GM23338 (cell line): ENCODE measurements at regions not wholly inside any gene's neighbourhood (a gene's known extent, or its start where the extent isn't known, plus 50 kb on each side); places are given as distances from the start of the nearest gene placed in this dataset.
A peak's percentile ranks its signal among the peaks of the same experiment; 100 is the strongest.

Experiments
- ATAC-seq: fragments of 200-7000 bp; cut with Tn5 transposase; 3 replicates; pipeline ENCODE4 v1.9.1; 2020
- DNase-seq: peaks from one replicate; pipeline ENCODE4 v3.0.0-alpha.2; 2015; ENCODE audit warnings: low spot score
- H2AFZ ChIP-seq: fragments of 200-600 bp; sonication (generic); 2 replicates; pipeline ENCODE4 v1.8.0; 2016; ENCODE audit warnings: antibody characterized with exemption, mild to moderate bottlenecking, moderate library complexity
- H3F3A ChIP-seq: fragments of 200-600 bp; sonication (generic); replicated peaks from 2 replicates; pipeline ENCODE4 v1.8.0; 2017; ENCODE audit warnings: antibody characterized with exemption, mixed run types, low read depth
- H3K27ac ChIP-seq: fragments of 200-600 bp; sonication (generic); 2 replicates; pipeline ENCODE4 v1.6.1; 2016; ENCODE audit warnings: low read depth
- H3K27me3 ChIP-seq: fragments of 200-600 bp; sonication (generic); 2 replicates; pipeline ENCODE4 v1.8.0; 2016; ENCODE audit warnings: mild to moderate bottlenecking, mixed run types, moderate library complexity; ENCODE audit not compliant: insufficient read depth
- H3K36me3 ChIP-seq: fragments of 200-600 bp; sonication (generic); 2 replicates; pipeline ENCODE4 v1.8.0; 2016; ENCODE audit warnings: mild to moderate bottlenecking; ENCODE audit not compliant: insufficient read depth
- H3K4me1 ChIP-seq: fragments of 200-600 bp; sonication (generic); 2 replicates; pipeline ENCODE4 v1.8.0; 2016; ENCODE audit warnings: mild to moderate bottlenecking, moderate library complexity; ENCODE audit not compliant: insufficient read depth
- H3K4me2 ChIP-seq: fragments of 200-600 bp; sonication (generic); 2 replicates; pipeline ENCODE4 v1.7.1; 2017; ENCODE audit warnings: mixed run types
- H3K4me3 ChIP-seq: fragments of 200-600 bp; sonication (generic); 2 replicates; pipeline ENCODE4 v1.6.1; 2016; ENCODE audit warnings: mixed run types
- H3K79me2 ChIP-seq: fragments of 200-600 bp; sonication (generic); replicated peaks from 2 replicates; pipeline ENCODE4 v1.8.0; 2017; ENCODE audit warnings: mild to moderate bottlenecking; ENCODE audit not compliant: insufficient read depth
- H3K9me2 ChIP-seq: fragments of 200-600 bp; sonication (generic); 2 replicates; pipeline ENCODE4 v1.8.0; 2017; ENCODE audit not compliant: insufficient read depth
- H4K20me1 ChIP-seq: fragments of 200-600 bp; sonication (generic); replicated peaks from 2 replicates; pipeline ENCODE4 v1.8.0; 2017; ENCODE audit warnings: mild to moderate bottlenecking; ENCODE audit not compliant: insufficient read depth
- H3K27ac Mint-ChIP-seq: 2 replicates; pipeline ENCODE4 v1.8.0; 2020; ENCODE audit warnings: inconsistent platforms, mild to moderate bottlenecking, moderate library complexity, mixed read lengths
- H3K27me3 Mint-ChIP-seq: 3 replicates; pipeline ENCODE4 v1.8.0; 2022; ENCODE audit warnings: low read depth, mild to moderate bottlenecking, moderate library complexity, mixed read lengths, inconsistent platforms; ENCODE audit not compliant: insufficient read depth, poor library complexity
- H3K36me3 Mint-ChIP-seq: 3 replicates; pipeline ENCODE4 v1.8.0; 2021; ENCODE audit warnings: low read depth, mild to moderate bottlenecking, inconsistent platforms, moderate library complexity, mixed read lengths
- H3K4me1 Mint-ChIP-seq: 3 replicates; pipeline ENCODE4 v1.8.0; 2020; ENCODE audit warnings: mild to moderate bottlenecking, inconsistent platforms, mixed read lengths
- H3K4me3 Mint-ChIP-seq: 3 replicates; pipeline ENCODE4 v1.8.0; 2021; ENCODE audit warnings: moderate library complexity, mild to moderate bottlenecking, inconsistent platforms, mixed read lengths
- H3K9me3 Mint-ChIP-seq: 3 replicates; pipeline ENCODE4 v1.8.0; 2020; ENCODE audit warnings: moderate library complexity, mild to moderate bottlenecking, inconsistent platforms, mixed read lengths
- EZH2 ChIP-seq: fragments of 200-600 bp; sonication (generic); IDR thresholded peaks from one replicate; pipeline ENCODE4 v1.8.0; 2017; ENCODE audit warnings: antibody characterized with exemption, mild to moderate bottlenecking, low read depth; ENCODE audit not compliant: unreplicated experiment
- EZH2phosphoT487 ChIP-seq: fragments of 200-600 bp; sonication (generic); IDR thresholded peaks from one replicate; pipeline ENCODE4 v1.8.1; 2018; ENCODE audit warnings: antibody characterized with exemption; ENCODE audit not compliant: unreplicated experiment
- NANOG ChIP-seq: IDR thresholded peaks from 2 replicates; pipeline ENCODE4 v1.6.1; 2016; ENCODE audit warnings: antibody characterized with exemption, borderline replicate concordance
- ZNF114 ChIP-seq: fragments of 250-450 bp; sonication (Bioruptor Pico); IDR thresholded peaks from 2 replicates; pipeline ENCODE4 v1.5.0; 2020; ENCODE audit warnings: mild to moderate bottlenecking, moderate library complexity
- TF ChIP-seq, protein P1 (sequence below): fragments of 250-450 bp; sonication (Bioruptor Pico); IDR thresholded peaks from 2 replicates; pipeline ENCODE4 v1.5.0; 2020; ENCODE audit warnings: mild to moderate bottlenecking, moderate library complexity
- TF ChIP-seq, protein P2 (sequence below): IDR thresholded peaks from 2 replicates; pipeline ENCODE4 v1.6.1; 2016; ENCODE audit warnings: antibody characterized with exemption
- TF ChIP-seq, protein P3 (sequence below), 2 experiments: fragments of 200-600 bp in 1 of 2; sonication (generic) in 1 of 2; conservative IDR thresholded peaks; 2 replicates each; pipeline versions ENCODE4 v1.5.1 to v1.6.1; 2016 to 2017; ENCODE audit warnings: antibody characterized with exemption in 2 of 2, low read depth in 2 of 2, mild to moderate bottlenecking in 2 of 2, moderate library complexity in 1 of 2

DNA sequence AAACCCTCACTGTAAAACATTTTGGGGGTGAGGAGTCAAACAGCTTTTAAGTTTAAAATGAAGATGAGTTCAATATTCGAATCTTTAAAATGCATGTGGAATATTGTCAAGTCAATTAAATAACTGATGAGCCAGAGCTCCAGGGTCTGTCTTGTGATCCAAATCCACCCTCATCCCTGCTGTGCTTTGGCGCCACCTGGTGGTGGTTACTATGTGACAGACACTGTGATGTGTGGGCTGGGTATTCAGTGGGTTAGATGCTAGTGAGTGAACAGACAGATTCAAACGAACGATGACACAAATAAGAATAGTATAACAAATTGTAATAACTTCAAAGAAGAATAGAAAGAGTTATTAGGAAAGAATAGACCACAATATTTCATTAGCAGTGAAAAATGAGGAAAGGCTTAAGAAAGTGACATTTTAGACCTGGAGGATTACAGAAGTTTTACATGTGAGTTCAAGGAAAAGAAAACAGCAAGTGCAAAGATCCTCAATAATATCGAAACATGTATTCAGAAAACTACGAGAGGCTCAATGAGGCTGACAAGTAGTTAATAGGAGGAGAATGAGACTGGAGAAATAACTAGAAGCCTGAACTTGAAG is 51.4 kb upstream of the CHSY3 start:
- no peaks in the 10 kb centered on the region for H3K27me3 ChIP-seq
- H2AFZ ChIP-seq = no peak overlapping the region
- no peaks in the 10 kb centered on the region for H3K9me3 Mint-ChIP-seq
- H3F3A ChIP-seq = no peaks in the 10 kb centered on the region
- H3K4me3 Mint-ChIP-seq = no peak overlapping the region
- no peaks in the 10 kb centered on the region for H3K4me1 ChIP-seq
- no peaks in the 10 kb centered on the region for H3K36me3 Mint-ChIP-seq
- no peaks in the 10 kb centered on the region for H3K4me1 Mint-ChIP-seq
- no peak overlapping the region for H3K4me2 ChIP-seq
- no peaks in the 10 kb centered on the region for H3K79me2 ChIP-seq
- peaks cover 2% of the 10 kb centered on the region for H3K27me3 Mint-ChIP-seq
- no peak overlapping the region for H3K4me3 ChIP-seq
- no peaks in the 10 kb centered on the region for H3K9me2 ChIP-seq
- no peak for TF ChIP-seq NANOG
- TF ChIP-seq EZH2 = no peak
- TF ChIP-seq, protein P1, sequence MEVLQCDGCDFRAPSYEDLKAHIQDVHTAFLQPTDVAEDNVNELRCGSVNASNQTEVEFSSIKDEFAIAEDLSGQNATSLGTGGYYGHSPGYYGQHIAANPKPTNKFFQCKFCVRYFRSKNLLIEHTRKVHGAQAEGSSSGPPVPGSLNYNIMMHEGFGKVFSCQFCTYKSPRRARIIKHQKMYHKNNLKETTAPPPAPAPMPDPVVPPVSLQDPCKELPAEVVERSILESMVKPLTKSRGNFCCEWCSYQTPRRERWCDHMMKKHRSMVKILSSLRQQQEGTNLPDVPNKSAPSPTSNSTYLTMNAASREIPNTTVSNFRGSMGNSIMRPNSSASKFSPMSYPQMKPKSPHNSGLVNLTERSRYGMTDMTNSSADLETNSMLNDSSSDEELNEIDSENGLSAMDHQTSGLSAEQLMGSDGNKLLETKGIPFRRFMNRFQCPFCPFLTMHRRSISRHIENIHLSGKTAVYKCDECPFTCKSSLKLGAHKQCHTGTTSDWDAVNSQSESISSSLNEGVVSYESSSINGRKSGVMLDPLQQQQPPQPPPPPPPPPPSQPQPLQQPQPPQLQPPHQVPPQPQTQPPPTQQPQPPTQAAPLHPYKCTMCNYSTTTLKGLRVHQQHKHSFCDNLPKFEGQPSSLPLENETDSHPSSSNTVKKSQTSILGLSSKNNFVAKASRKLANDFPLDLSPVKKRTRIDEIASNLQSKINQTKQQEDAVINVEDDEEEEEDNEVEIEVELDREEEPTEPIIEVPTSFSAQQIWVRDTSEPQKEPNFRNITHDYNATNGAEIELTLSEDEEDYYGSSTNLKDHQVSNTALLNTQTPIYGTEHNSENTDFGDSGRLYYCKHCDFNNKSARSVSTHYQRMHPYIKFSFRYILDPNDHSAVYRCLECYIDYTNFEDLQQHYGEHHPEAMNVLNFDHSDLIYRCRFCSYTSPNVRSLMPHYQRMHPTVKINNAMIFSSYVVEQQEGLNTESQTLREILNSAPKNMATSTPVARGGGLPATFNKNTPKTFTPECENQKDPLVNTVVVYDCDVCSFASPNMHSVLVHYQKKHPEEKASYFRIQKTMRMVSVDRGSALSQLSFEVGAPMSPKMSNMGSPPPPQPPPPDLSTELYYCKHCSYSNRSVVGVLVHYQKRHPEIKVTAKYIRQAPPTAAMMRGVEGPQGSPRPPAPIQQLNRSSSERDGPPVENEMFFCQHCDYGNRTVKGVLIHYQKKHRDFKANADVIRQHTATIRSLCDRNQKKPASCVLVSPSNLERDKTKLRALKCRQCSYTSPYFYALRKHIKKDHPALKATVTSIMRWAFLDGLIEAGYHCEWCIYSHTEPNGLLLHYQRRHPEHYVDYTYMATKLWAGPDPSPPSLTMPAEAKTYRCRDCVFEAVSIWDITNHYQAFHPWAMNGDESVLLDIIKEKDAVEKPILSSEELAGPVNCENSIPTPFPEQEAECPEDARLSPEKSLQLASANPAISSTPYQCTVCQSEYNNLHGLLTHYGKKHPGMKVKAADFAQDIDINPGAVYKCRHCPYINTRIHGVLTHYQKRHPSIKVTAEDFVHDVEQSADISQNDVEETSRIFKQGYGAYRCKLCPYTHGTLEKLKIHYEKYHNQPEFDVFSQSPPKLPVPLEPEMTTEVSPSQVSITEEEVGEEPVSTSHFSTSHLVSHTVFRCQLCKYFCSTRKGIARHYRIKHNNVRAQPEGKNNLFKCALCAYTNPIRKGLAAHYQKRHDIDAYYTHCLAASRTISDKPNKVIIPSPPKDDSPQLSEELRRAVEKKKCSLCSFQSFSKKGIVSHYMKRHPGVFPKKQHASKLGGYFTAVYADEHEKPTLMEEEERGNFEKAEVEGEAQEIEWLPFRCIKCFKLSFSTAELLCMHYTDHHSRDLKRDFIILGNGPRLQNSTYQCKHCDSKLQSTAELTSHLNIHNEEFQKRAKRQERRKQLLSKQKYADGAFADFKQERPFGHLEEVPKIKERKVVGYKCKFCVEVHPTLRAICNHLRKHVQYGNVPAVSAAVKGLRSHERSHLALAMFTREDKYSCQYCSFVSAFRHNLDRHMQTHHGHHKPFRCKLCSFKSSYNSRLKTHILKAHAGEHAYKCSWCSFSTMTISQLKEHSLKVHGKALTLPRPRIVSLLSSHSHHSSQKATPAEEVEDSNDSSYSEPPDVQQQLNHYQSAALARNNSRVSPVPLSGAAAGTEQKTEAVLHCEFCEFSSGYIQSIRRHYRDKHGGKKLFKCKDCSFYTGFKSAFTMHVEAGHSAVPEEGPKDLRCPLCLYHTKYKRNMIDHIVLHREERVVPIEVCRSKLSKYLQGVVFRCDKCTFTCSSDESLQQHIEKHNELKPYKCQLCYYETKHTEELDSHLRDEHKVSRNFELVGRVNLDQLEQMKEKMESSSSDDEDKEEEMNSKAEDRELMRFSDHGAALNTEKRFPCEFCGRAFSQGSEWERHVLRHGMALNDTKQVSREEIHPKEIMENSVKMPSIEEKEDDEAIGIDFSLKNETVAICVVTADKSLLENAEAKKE (CRISPR knock-in tag) = no peak
- no peak for TF ChIP-seq ZNF114 (CRISPR knock-in tag)
- TF ChIP-seq, protein P2, sequence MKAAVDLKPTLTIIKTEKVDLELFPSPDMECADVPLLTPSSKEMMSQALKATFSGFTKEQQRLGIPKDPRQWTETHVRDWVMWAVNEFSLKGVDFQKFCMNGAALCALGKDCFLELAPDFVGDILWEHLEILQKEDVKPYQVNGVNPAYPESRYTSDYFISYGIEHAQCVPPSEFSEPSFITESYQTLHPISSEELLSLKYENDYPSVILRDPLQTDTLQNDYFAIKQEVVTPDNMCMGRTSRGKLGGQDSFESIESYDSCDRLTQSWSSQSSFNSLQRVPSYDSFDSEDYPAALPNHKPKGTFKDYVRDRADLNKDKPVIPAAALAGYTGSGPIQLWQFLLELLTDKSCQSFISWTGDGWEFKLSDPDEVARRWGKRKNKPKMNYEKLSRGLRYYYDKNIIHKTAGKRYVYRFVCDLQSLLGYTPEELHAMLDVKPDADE = no peak
- TF ChIP-seq, protein P3, sequence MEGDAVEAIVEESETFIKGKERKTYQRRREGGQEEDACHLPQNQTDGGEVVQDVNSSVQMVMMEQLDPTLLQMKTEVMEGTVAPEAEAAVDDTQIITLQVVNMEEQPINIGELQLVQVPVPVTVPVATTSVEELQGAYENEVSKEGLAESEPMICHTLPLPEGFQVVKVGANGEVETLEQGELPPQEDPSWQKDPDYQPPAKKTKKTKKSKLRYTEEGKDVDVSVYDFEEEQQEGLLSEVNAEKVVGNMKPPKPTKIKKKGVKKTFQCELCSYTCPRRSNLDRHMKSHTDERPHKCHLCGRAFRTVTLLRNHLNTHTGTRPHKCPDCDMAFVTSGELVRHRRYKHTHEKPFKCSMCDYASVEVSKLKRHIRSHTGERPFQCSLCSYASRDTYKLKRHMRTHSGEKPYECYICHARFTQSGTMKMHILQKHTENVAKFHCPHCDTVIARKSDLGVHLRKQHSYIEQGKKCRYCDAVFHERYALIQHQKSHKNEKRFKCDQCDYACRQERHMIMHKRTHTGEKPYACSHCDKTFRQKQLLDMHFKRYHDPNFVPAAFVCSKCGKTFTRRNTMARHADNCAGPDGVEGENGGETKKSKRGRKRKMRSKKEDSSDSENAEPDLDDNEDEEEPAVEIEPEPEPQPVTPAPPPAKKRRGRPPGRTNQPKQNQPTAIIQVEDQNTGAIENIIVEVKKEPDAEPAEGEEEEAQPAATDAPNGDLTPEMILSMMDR (conservative IDR thresholded peaks at IDR 0.05; ENCODE audit: low read depth in 2 of 2) = peak; percentile 99 to 100
- no peak for TF ChIP-seq EZH2phosphoT487
- H4K20me1 ChIP-seq = no peaks in the 10 kb centered on the region
- peak; percentile 100 for ATAC-seq
- H3K36me3 ChIP-seq = no peaks in the 10 kb centered on the region
- DNase-seq = peak; percentile 90
- H3K27ac Mint-ChIP-seq = no peak overlapping the region
- H3K27ac ChIP-seq = no peak overlapping the region
